Liver (tissue), 8 donors: ENCODE measurements at regions not wholly inside any gene's neighbourhood (a gene's known extent, or its start where the extent isn't known, plus 50 kb on each side); places are given as distances from the start of the nearest gene placed in this dataset.

Source experiments
- DNase-seq: peaks from one replicate; pipeline ENCODE4 v3.0.0-alpha.2; 2017; ENCODE audit warnings: low spot score
- H3K27ac ChIP-seq, 2 donors: one replicate each; pipeline ENCODE4 v1.7.0; 2013; ENCODE audit warnings: inconsistent platforms in 2 of 2, low read length in 2 of 2, control low read depth in 1 of 2, low read depth in 1 of 2, mild to moderate bottlenecking in 1 of 2
- H3K27me3 ChIP-seq, 4 donors: one replicate each; pipeline versions ENCODE4 v1.6.1 to v1.7.0; 2013; ENCODE audit warnings: low read length in 3 of 4, inconsistent platforms in 1 of 4, mild to moderate bottlenecking in 1 of 4, moderate library complexity in 1 of 4; ENCODE audit not compliant: control insufficient read depth in 4 of 4, insufficient read depth in 4 of 4
- H3K36me3 ChIP-seq, 4 donors: one replicate each; pipeline versions ENCODE4 v1.6.1 to v1.7.0; 2013; ENCODE audit warnings: low read length in 3 of 4, mild to moderate bottlenecking in 3 of 4, low read depth in 1 of 4, moderate library complexity in 1 of 4; ENCODE audit not compliant: control insufficient read depth in 4 of 4, insufficient read depth in 3 of 4
- H3K4me1 ChIP-seq, 4 donors: one replicate each; pipeline versions ENCODE4 v1.6.1 to v1.7.0; 2013; ENCODE audit warnings: low read length in 3 of 4, mild to moderate bottlenecking in 3 of 4, moderate library complexity in 1 of 4; ENCODE audit not compliant: control insufficient read depth in 4 of 4, insufficient read depth in 4 of 4
- H3K4me3 ChIP-seq, 3 donors: one replicate each; pipeline versions ENCODE4 v1.6.1 to v1.7.0; 2013; ENCODE audit warnings: low read length in 3 of 3, control low read depth in 1 of 3, low read depth in 1 of 3, mild to moderate bottlenecking in 1 of 3
- H3K9ac ChIP-seq, 2 donors: one replicate each; pipeline ENCODE4 v1.7.0; 2013; ENCODE audit warnings: low read length in 2 of 2, mild to moderate bottlenecking in 2 of 2, moderate library complexity in 2 of 2, control low read depth in 1 of 2, low read depth in 1 of 2
- H3K9me3 ChIP-seq, 4 donors: one replicate each; pipeline versions ENCODE4 v1.6.1 to v1.7.0; 2013; ENCODE audit warnings: low read length in 3 of 4; ENCODE audit not compliant: control insufficient read depth in 4 of 4
- EGR1 ChIP-seq, 2 donors: IDR thresholded peaks; 2 replicates each; pipeline ENCODE4 v1.6.1; 2016 to 2018; ENCODE audit warnings: antibody characterized with exemption in 2 of 2, low read depth in 2 of 2
- FOXA1 ChIP-seq: IDR thresholded peaks from 2 replicates; pipeline ENCODE4 v1.6.1; 2016; ENCODE audit warnings: antibody characterized with exemption
- FOXA2 ChIP-seq: IDR thresholded peaks from 2 replicates; pipeline ENCODE4 v1.6.1; 2016; ENCODE audit warnings: antibody characterized with exemption
- GABPA ChIP-seq, 2 donors: IDR thresholded peaks in 1 of 2; conservative IDR thresholded peaks in 1 of 2; 2 replicates each; pipeline ENCODE4 v1.6.1; 2016; ENCODE audit warnings: antibody characterized with exemption in 2 of 2, mild to moderate bottlenecking in 1 of 2, moderate library complexity in 1 of 2
- HNF4G ChIP-seq: IDR thresholded peaks from 2 replicates; pipeline ENCODE4 v1.6.1; 2016; ENCODE audit warnings: antibody characterized with exemption
- JUND ChIP-seq, 2 donors: IDR thresholded peaks; 2 replicates each; pipeline ENCODE4 v1.6.1; 2016; ENCODE audit warnings: antibody characterized with exemption in 2 of 2
- NR2F2 ChIP-seq: IDR thresholded peaks from 2 replicates; pipeline ENCODE4 v1.6.1; 2016; ENCODE audit warnings: antibody characterized with exemption
- RAD21 ChIP-seq, 2 donors: IDR thresholded peaks; 2 replicates each; pipeline ENCODE4 v1.6.1; 2016; ENCODE audit warnings: antibody characterized with exemption in 2 of 2, mild to moderate bottlenecking in 2 of 2
- RXRA ChIP-seq, 2 donors: IDR thresholded peaks; 2 replicates each; pipeline ENCODE4 v1.6.1; 2017 to 2018; ENCODE audit warnings: antibody characterized with exemption in 2 of 2, mild to moderate bottlenecking in 1 of 2
- SP1 ChIP-seq: IDR thresholded peaks from 2 replicates; pipeline ENCODE4 v1.6.1; 2018; ENCODE audit warnings: antibody characterized with exemption, mild to moderate bottlenecking
- TAF1 ChIP-seq: conservative IDR thresholded peaks from 2 replicates; pipeline ENCODE4 v1.6.1; 2016; ENCODE audit warnings: antibody characterized with exemption, mild to moderate bottlenecking
- WGBS: extraction: QIAGEN DNeasy Blood & Tissue Kit; methylation state at CpG from one replicate; pipeline ENCODE4 v1.1.7; 2013; 5-methylcytosine and 5-hydroxymethylcytosine counted together
- TF ChIP-seq, protein P1 (sequence below): IDR thresholded peaks from 2 replicates; pipeline ENCODE4 v1.6.1; 2016; ENCODE audit warnings: antibody characterized with exemption
- TF ChIP-seq, protein P2 (sequence below): IDR thresholded peaks from 2 replicates; pipeline ENCODE4 v1.6.1; 2016; ENCODE audit warnings: antibody characterized with exemption, mild to moderate bottlenecking
- TF ChIP-seq, protein P3 (sequence below): fragments of 150-350 bp; IDR thresholded peaks from 2 replicates; pipeline ENCODE4 v1.5.1; 2017; ENCODE audit warnings: improper control_type of control experiment, low read depth, low read length; ENCODE audit not compliant: missing input control
- TF ChIP-seq, protein P4 (sequence below): IDR thresholded peaks from 2 replicates; pipeline ENCODE4 v1.6.1; 2016; ENCODE audit warnings: antibody characterized with exemption
- TF ChIP-seq, protein P5 (sequence below): IDR thresholded peaks from 2 replicates; pipeline ENCODE4 v1.6.1; 2016; ENCODE audit warnings: antibody characterized with exemption
- donor health status: healthy.
- donor health status: healthy.
- donor health status: healthy.
- donor health status: healthy.
- donor health status: healthy.

DNA sequence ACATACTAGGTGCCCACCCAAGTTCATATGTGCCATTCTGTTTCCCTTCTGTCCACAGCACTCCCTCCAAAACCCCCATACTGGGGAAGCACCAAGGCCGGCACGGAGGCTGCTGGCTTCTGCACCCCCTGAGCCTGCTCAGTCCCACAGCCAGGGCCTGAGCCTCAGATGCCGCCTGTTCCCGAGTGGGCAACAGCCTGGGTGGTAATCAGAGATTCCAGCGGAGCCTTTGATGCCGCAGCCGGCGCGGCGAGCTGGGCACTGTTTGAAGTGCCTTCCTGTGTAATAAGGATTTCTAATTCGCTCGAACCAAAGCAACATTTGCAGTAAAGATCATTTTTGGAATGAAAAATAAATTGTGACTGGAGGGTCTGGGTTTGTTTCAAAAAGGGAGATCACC, 460.3 kb downstream of the SOX6 start (continued):
- TF ChIP-seq, protein P1, sequence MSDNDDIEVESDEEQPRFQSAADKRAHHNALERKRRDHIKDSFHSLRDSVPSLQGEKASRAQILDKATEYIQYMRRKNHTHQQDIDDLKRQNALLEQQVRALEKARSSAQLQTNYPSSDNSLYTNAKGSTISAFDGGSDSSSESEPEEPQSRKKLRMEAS = no peak
- TF ChIP-seq HNF4G (no peak), NR2F2 (no peak)

DNA sequence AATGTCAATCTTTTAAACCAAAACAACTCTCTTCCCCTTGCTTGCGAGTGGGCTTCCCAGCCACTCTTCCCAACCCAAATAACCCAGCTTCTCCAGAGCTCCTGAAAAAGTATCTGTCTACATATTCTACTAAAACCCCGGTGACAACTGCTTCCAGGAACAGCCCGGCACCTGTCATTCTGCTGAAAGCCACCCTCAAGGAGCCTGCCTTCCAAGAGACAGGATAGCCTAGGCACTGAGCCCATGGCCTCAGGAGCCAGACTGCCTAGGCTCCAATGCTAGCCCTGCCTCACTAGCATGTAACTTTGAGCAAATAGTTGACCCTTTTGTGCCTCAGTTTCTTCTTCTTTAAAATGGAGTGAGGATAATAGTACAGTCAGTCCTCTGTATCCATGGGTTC, 459.8 kb downstream of the SOX6 start:
- no peak overlapping the region for H3K4me3 ChIP-seq
- no peaks in the 10 kb centered on the region for H3K27me3 ChIP-seq
- no peaks in the 10 kb centered on the region for H3K9me3 ChIP-seq
- H3K36me3 ChIP-seq = no peaks in the 10 kb centered on the region
- no peaks in the 10 kb centered on the region for H3K4me1 ChIP-seq
- H3K27ac ChIP-seq = no peak overlapping the region
- WGBS = 94% methylated on average over 3 of the region's 3 CpGs
- no peak for DNase-seq
- H3K9ac ChIP-seq = no peak overlapping the region
- TF ChIP-seq TAF1 (no peak), EGR1 (IDR thresholded peaks at IDR 0.05; ENCODE audit: low read depth in 2 of 2) (no peak), RAD21 (IDR thresholded peaks at IDR 0.05) (no peak), JUND (IDR thresholded peaks at IDR 0.05) (no peak), FOXA1 (no peak), NR2F2 (no peak), SP1 (no peak), GABPA (IDR thresholded peaks at IDR 0.05 in 1 of 2, conservative IDR thresholded peaks at IDR 0.05 in 1 of 2) (no peak), FOXA2 (no peak), RXRA (IDR thresholded peaks at IDR 0.05) (no peak), HNF4G (no peak)
- TF ChIP-seq, protein P2, sequence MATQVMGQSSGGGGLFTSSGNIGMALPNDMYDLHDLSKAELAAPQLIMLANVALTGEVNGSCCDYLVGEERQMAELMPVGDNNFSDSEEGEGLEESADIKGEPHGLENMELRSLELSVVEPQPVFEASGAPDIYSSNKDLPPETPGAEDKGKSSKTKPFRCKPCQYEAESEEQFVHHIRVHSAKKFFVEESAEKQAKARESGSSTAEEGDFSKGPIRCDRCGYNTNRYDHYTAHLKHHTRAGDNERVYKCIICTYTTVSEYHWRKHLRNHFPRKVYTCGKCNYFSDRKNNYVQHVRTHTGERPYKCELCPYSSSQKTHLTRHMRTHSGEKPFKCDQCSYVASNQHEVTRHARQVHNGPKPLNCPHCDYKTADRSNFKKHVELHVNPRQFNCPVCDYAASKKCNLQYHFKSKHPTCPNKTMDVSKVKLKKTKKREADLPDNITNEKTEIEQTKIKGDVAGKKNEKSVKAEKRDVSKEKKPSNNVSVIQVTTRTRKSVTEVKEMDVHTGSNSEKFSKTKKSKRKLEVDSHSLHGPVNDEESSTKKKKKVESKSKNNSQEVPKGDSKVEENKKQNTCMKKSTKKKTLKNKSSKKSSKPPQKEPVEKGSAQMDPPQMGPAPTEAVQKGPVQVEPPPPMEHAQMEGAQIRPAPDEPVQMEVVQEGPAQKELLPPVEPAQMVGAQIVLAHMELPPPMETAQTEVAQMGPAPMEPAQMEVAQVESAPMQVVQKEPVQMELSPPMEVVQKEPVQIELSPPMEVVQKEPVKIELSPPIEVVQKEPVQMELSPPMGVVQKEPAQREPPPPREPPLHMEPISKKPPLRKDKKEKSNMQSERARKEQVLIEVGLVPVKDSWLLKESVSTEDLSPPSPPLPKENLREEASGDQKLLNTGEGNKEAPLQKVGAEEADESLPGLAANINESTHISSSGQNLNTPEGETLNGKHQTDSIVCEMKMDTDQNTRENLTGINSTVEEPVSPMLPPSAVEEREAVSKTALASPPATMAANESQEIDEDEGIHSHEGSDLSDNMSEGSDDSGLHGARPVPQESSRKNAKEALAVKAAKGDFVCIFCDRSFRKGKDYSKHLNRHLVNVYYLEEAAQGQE = no peak
- TF ChIP-seq, protein P3, sequence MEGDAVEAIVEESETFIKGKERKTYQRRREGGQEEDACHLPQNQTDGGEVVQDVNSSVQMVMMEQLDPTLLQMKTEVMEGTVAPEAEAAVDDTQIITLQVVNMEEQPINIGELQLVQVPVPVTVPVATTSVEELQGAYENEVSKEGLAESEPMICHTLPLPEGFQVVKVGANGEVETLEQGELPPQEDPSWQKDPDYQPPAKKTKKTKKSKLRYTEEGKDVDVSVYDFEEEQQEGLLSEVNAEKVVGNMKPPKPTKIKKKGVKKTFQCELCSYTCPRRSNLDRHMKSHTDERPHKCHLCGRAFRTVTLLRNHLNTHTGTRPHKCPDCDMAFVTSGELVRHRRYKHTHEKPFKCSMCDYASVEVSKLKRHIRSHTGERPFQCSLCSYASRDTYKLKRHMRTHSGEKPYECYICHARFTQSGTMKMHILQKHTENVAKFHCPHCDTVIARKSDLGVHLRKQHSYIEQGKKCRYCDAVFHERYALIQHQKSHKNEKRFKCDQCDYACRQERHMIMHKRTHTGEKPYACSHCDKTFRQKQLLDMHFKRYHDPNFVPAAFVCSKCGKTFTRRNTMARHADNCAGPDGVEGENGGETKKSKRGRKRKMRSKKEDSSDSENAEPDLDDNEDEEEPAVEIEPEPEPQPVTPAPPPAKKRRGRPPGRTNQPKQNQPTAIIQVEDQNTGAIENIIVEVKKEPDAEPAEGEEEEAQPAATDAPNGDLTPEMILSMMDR = no peak
- TF ChIP-seq, protein P1 = no peak
- TF ChIP-seq, protein P4, sequence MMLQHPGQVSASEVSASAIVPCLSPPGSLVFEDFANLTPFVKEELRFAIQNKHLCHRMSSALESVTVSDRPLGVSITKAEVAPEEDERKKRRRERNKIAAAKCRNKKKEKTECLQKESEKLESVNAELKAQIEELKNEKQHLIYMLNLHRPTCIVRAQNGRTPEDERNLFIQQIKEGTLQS = no peak
- TF ChIP-seq, protein P5, sequence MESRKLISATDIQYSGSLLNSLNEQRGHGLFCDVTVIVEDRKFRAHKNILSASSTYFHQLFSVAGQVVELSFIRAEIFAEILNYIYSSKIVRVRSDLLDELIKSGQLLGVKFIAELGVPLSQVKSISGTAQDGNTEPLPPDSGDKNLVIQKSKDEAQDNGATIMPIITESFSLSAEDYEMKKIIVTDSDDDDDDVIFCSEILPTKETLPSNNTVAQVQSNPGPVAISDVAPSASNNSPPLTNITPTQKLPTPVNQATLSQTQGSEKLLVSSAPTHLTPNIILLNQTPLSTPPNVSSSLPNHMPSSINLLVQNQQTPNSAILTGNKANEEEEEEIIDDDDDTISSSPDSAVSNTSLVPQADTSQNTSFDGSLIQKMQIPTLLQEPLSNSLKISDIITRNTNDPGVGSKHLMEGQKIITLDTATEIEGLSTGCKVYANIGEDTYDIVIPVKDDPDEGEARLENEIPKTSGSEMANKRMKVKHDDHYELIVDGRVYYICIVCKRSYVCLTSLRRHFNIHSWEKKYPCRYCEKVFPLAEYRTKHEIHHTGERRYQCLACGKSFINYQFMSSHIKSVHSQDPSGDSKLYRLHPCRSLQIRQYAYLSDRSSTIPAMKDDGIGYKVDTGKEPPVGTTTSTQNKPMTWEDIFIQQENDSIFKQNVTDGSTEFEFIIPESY = no peak
